OCI-LY1 (cell line): ENCODE measurements at regions not wholly inside any gene's neighbourhood (a gene's known extent, or its start where the extent isn't known, plus 50 kb on each side); places are given as distances from the start of the nearest gene placed in this dataset.

Source experiments
- CTCF ChIP-seq: fragments of 200-600 bp; sonication (generic), shearing (Covaris generic); IDR thresholded peaks from 2 replicates; pipeline ENCODE4 v1.5.1; 2017; ENCODE audit warnings: mild to moderate bottlenecking, antibody characterized with exemption, low read length, moderate library complexity, mixed read lengths
- EZH2 ChIP-seq: fragments of 200-600 bp; sonication (generic), shearing (Covaris generic); IDR thresholded peaks from 2 replicates; pipeline ENCODE4 v1.8.0; 2017; ENCODE audit warnings: borderline replicate concordance, mixed run types, mild to moderate bottlenecking, antibody characterized with exemption, low read length, moderate library complexity, mixed read lengths

GRCh38 chr13:81917810-81918209, 1576.9 kb upstream of the SPRY2 start:
- TF ChIP-seq CTCF (no peak), EZH2 (no peak)
